Esophagus squamous epithelium (tissue), 5 donors: ENCODE measurements at regions not wholly inside any gene's neighbourhood (a gene's known extent, or its start where the extent isn't known, plus 50 kb on each side); places are given as distances from the start of the nearest gene placed in this dataset.

Source experiments
- DNase-seq: peaks from one replicate; lab custom pipeline; 2025; lab: John Stamatoyannopoulos, UW
- H3K27ac ChIP-seq, 4 donors: fragments of 200-600 bp; sonication (generic); one replicate each; pipeline ENCODE4 v1.5.1; 2016 to 2019; ENCODE audit warnings: mild to moderate bottlenecking in 1 of 4
- H3K27me3 ChIP-seq, 4 donors: fragments of 200-600 bp; sonication (generic); 1 replicate in 3 of 4; 2 replicates in 1 of 4; pipeline versions ENCODE4 v1.5.1 to v1.6.0; 2017 to 2021; ENCODE audit warnings: antibody characterized with exemption in 1 of 4
- H3K36me3 ChIP-seq, 3 donors: fragments of 200-600 bp; sonication (generic); one replicate each; pipeline ENCODE4 v1.5.1; 2016 to 2019
- H3K4me1 ChIP-seq, 3 donors: fragments of 200-600 bp; sonication (generic); one replicate each; pipeline ENCODE4 v1.5.1; 2017 to 2019
- H3K4me3 ChIP-seq, 4 donors: fragments of 200-600 bp; sonication (generic); 1 replicate in 3 of 4; 2 replicates in 1 of 4; pipeline ENCODE4 v1.5.1; 2016 to 2019; ENCODE audit warnings: mild to moderate bottlenecking in 2 of 4, moderate library complexity in 1 of 4
- H3K9me3 ChIP-seq, 3 donors: fragments of 200-600 bp; sonication (generic); one replicate each; pipeline ENCODE4 v1.5.1; 2016 to 2019
- POLR2A ChIP-seq, 4 donors: fragments of 450-650 bp; IDR thresholded peaks; one replicate each; pipeline ENCODE4 v1.6.1; 2017; ENCODE audit warnings: antibody characterized with exemption in 4 of 4, mild to moderate bottlenecking in 4 of 4, moderate library complexity in 3 of 4
- WGBS, 2 donors: methylation state at CpG; one replicate each; pipeline ENCODE4 v1.1.5; 2018; 5-methylcytosine and 5-hydroxymethylcytosine counted together
- intact Hi-C: fragments of 100-400 bp; cut with DNase I; formaldehyde crosslinking; loops from one replicate; pipeline ENCODE4 v1.15.0; 2022
- TF ChIP-seq, protein P1 (sequence below), 6 experiments: fragments of 450-650 bp in 4 of 6; fragments of 200-600 bp in 2 of 6; sonication (generic) in 2 of 6; IDR thresholded peaks; one replicate each; pipeline ENCODE4 v1.5.1; 2016 to 2019; ENCODE audit warnings: antibody characterized with exemption in 6 of 6, mild to moderate bottlenecking in 4 of 6, moderate library complexity in 4 of 6
- donor health status: DM: yes; HTN: yes; CAD: no.

DNA sequence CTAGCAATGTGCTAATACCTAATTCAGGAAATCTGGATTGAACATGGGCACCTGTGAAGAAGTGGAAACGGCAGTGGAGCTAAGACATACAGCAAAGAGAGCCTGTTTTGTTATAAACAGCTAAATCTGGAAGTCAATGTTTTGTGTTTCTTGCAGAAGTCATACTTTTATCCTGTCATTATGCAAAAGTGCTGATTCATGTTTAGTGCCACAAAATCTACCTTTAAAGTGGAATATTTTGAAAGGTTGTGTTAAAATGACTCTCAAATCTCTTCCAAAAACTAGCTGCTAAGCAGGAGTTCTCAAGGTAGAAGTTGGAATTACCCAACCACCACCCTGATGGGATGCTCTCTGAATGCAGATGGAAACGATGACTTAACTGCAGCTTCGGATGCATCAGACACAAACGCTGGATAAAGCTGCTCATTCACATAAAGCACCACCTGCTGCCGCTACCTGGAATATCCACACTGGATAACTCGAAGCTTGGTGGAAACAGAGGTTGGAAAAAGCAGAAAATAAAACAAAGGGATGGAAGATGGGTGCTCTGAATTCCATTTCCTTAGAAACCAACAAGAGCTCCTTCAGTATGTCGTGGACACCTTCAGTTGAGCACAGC lies 132.6 kb upstream of the ZNF236 start:
- intact Hi-C loops, result loop anchor here (5.0 kb wide), 1 partner anchor 292 kb away; no protein-coding TSS in a partner anchor
- 49 to 51% methylated on average over 7 of the region's 7 CpGs for WGBS, 2 donors

DNA sequence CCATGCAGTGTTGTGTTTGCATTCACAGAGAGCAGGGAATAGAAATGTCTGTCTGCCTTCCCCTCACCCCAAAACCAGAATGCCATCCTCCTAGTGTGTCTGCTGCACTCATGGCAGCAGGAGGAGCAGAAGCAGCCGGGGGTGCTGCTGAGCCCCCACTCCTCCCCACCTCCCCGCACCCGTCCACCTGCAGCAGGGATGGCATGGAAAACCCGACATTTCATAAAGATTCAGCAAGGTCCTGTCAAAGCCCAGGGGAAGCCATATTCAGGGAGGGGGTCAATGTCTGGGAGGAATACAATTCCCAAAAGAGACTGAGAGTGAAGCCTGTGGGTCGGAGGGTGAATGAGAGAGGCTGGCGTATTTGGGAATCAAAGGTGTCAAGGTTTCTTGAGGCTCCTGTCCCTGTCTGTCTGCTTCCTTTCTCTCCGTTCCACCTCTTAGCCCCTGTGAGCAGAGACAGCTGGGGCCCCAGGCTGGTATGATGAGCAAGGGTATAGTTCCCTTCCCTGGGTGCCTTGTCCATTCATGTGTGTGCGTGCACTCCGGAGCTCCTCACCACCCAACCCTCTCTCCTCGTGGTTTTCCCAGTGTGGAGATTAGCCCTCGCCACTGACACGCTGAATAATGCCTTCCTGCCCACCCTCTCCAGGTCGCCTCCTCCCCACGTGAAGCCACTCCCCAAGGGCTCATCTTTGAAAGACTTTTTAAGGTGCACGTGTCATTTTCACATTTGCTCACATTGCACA lies 133.5 kb upstream of the ZNF236 start:
- WGBS, 2 donors, result 35 to 51% methylated on average over 12 to 15 of the region's 15 CpGs
- H3K9me3 ChIP-seq, result no peaks in the 10 kb centered on the region
- DNase-seq, result no peak
- peaks cover 0 to 34% (median 0%) of the 10 kb centered on the region in 4 donors for H3K27me3 ChIP-seq
- peaks cover 0 to 28% (median 9%) of the 10 kb centered on the region in 3 donors for H3K4me1 ChIP-seq
- peak overlapping the region in 1 of 4 donors; percentile 11 for H3K4me3 ChIP-seq
- intact Hi-C loops, result loop anchor here (5.0 kb wide), 1 partner anchor 292 kb away; no protein-coding TSS in a partner anchor
- no peaks in the 10 kb centered on the region for H3K36me3 ChIP-seq
- TF ChIP-seq, protein P1, sequence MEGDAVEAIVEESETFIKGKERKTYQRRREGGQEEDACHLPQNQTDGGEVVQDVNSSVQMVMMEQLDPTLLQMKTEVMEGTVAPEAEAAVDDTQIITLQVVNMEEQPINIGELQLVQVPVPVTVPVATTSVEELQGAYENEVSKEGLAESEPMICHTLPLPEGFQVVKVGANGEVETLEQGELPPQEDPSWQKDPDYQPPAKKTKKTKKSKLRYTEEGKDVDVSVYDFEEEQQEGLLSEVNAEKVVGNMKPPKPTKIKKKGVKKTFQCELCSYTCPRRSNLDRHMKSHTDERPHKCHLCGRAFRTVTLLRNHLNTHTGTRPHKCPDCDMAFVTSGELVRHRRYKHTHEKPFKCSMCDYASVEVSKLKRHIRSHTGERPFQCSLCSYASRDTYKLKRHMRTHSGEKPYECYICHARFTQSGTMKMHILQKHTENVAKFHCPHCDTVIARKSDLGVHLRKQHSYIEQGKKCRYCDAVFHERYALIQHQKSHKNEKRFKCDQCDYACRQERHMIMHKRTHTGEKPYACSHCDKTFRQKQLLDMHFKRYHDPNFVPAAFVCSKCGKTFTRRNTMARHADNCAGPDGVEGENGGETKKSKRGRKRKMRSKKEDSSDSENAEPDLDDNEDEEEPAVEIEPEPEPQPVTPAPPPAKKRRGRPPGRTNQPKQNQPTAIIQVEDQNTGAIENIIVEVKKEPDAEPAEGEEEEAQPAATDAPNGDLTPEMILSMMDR (IDR thresholded peaks at IDR 0.05), result no peak
- TF ChIP-seq POLR2A (IDR thresholded peaks at IDR 0.05), result no peak
- no peak overlapping the region for H3K27ac ChIP-seq

More for the DNA sequence above, 132.6 kb upstream of the ZNF236 start:
- Histone ChIP-seq H3K4me3 (peak overlapping the region in 1 of 4 donors; percentile 11), H3K4me1 (peaks cover 0 to 28% (median 9%) of the 10 kb centered on the region in 3 donors), H3K36me3 (no peaks in the 10 kb centered on the region), H3K27ac (no peak overlapping the region), H3K27me3 (peaks cover 0 to 34% (median 0%) of the 10 kb centered on the region in 4 donors), H3K9me3 (no peaks in the 10 kb centered on the region)
- no peak for DNase-seq
- TF ChIP-seq, protein P1 (IDR thresholded peaks at IDR 0.05), result peak in 1 of 6 experiments; percentile 30
- no peak for TF ChIP-seq POLR2A (IDR thresholded peaks at IDR 0.05)

- Histone ChIP-seq H3K4me1 (peaks cover 0 to 28% (median 9%) of the 10 kb centered on the region in 3 donors), H3K4me3 (no peak overlapping the region), H3K36me3 (no peaks in the 10 kb centered on the region), H3K9me3 (no peaks in the 10 kb centered on the region), H3K27me3 (peaks cover 0 to 34% (median 0%) of the 10 kb centered on the region in 4 donors), H3K27ac (peak overlapping the region in 2 of 4 donors; percentile 41 to 42)
- no peak for DNase-seq
- TF ChIP-seq, protein P1 (IDR thresholded peaks at IDR 0.05), result no peak
- no peak for TF ChIP-seq POLR2A (IDR thresholded peaks at IDR 0.05)
- WGBS, 2 donors, result 22 to 51% methylated on average over 4 to 9 of the region's 10 CpGs
- intact Hi-C loops, result loop anchor here (5.0 kb wide), 1 partner anchor 290 kb away; no protein-coding TSS in a partner anchor
These were observed 134.9 kb upstream of the ZNF236 start for GRCh38 chr18:76687304-76687962.

DNA sequence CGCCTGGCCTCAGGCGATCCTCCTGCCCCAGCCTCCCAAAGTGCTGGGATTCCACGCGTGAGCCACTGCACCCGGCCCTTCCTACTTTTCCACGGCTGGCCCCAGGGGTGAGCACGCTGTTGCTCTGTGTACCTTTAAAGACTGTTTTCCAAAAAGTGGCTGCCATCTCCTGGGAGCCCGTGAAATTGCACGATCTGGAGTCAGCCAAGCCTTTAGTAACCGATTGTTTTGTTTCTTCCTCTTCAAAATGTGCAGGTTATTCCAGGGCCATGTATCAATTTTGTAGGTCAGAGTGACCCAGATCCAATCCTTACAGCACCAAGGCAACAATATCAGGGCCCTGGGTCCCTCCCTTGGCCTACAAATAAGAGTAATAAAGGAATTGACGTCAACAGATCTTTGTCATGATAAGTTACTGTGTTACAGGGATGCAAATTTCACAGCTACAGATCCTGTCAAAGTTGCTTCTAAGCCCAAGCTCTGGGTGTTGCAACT lies 135.6 kb upstream of the ZNF236 start:
- intact Hi-C loops, result loop anchor here (5.0 kb wide), 1 partner anchor 289 kb away; no protein-coding TSS in a partner anchor
- Histone ChIP-seq H3K9me3 (no peaks in the 10 kb centered on the region), H3K4me3 (no peak overlapping the region), H3K36me3 (no peaks in the 10 kb centered on the region), H3K27ac (peak overlapping the region in 2 of 4 donors; percentile 42 to 70), H3K27me3 (peaks cover 0 to 34% (median 0%) of the 10 kb centered on the region in 4 donors), H3K4me1 (peaks cover 0 to 28% (median 9%) of the 10 kb centered on the region in 3 donors)
- TF ChIP-seq, protein P1 (IDR thresholded peaks at IDR 0.05), result peak; percentile 30 to 76 (median 59)
- no peak for TF ChIP-seq POLR2A (IDR thresholded peaks at IDR 0.05)
- DNase-seq, result no peak
- 8 to 10% methylated on average over 9 to 11 of the region's 11 CpGs for WGBS, 2 donors
